ENCODE measurements at regions not wholly inside any gene's neighbourhood (a gene's known extent, or its start where the extent isn't known, plus 50 kb on each side); places are given as distances from the start of the nearest gene placed in this dataset.
"Not testable (repeated sequence)": the region's sequence is repeated elsewhere in the genome, so short reads cannot be mapped to it uniquely, and the experiment has no call there.

GRCh38 chr21:9830801-9831200, 690.6 kb upstream of the TPTE start:
- H3K4me3 ChIP-seq (ENCODE audit: low read length in 2 of 2); H3K36me3 ChIP-seq (ENCODE audit: control insufficient read depth in 2 of 2, insufficient read depth in 2 of 2, low read length in 2 of 2); H3K4me1 ChIP-seq (ENCODE audit: control insufficient read depth in 2 of 2, insufficient read depth in 2 of 2, low read length in 2 of 2); H3K9ac ChIP-seq (ENCODE audit: low read depth in 1 of 2, low read length in 2 of 2); H3K27ac ChIP-seq (ENCODE audit: low read depth in 2 of 2, low read length in 2 of 2); H3K27me3 ChIP-seq (ENCODE audit: control insufficient read depth in 2 of 2, insufficient read depth in 2 of 2, low read length in 2 of 2); H3K9me3 ChIP-seq (ENCODE audit: control insufficient read depth in 2 of 2, low read length in 2 of 2): not testable (repeated sequence)

GRCh38 chr21:9832751-9833150, 688.6 kb upstream of the TPTE start:
- not testable (repeated sequence) for H3K9ac ChIP-seq (ENCODE audit: low read depth in 1 of 2, low read length in 2 of 2); H3K4me3 ChIP-seq (ENCODE audit: low read length in 2 of 2); H3K27me3 ChIP-seq (ENCODE audit: control insufficient read depth in 2 of 2, insufficient read depth in 2 of 2, low read length in 2 of 2); H3K27ac ChIP-seq (ENCODE audit: low read depth in 2 of 2, low read length in 2 of 2); H3K36me3 ChIP-seq (ENCODE audit: control insufficient read depth in 2 of 2, insufficient read depth in 2 of 2, low read length in 2 of 2); H3K4me1 ChIP-seq (ENCODE audit: control insufficient read depth in 2 of 2, insufficient read depth in 2 of 2, low read length in 2 of 2); H3K9me3 ChIP-seq (ENCODE audit: control insufficient read depth in 2 of 2, low read length in 2 of 2)

- not testable (repeated sequence) for H3K27me3 ChIP-seq (ENCODE audit: control insufficient read depth in 2 of 2, insufficient read depth in 2 of 2, low read length in 2 of 2); H3K9ac ChIP-seq (ENCODE audit: low read depth in 1 of 2, low read length in 2 of 2); H3K36me3 ChIP-seq (ENCODE audit: control insufficient read depth in 2 of 2, insufficient read depth in 2 of 2, low read length in 2 of 2); H3K4me3 ChIP-seq (ENCODE audit: low read length in 2 of 2); H3K4me1 ChIP-seq (ENCODE audit: control insufficient read depth in 2 of 2, insufficient read depth in 2 of 2, low read length in 2 of 2); H3K27ac ChIP-seq (ENCODE audit: low read depth in 2 of 2, low read length in 2 of 2)
- H3K9me3 ChIP-seq (ENCODE audit: control insufficient read depth in 2 of 2, low read length in 2 of 2): peaks cover 3 to 11% of the 10 kb centered on the region in 2 donors
Observed at GRCh38 chr21:9836547-9836946, 684.8 kb upstream of the TPTE start.

- not testable (repeated sequence) for H3K27ac ChIP-seq (ENCODE audit: low read depth in 2 of 2, low read length in 2 of 2); H3K9ac ChIP-seq (ENCODE audit: low read depth in 1 of 2, low read length in 2 of 2); H3K27me3 ChIP-seq (ENCODE audit: control insufficient read depth in 2 of 2, insufficient read depth in 2 of 2, low read length in 2 of 2); H3K4me3 ChIP-seq (ENCODE audit: low read length in 2 of 2); H3K4me1 ChIP-seq (ENCODE audit: control insufficient read depth in 2 of 2, insufficient read depth in 2 of 2, low read length in 2 of 2); H3K36me3 ChIP-seq (ENCODE audit: control insufficient read depth in 2 of 2, insufficient read depth in 2 of 2, low read length in 2 of 2)
- H3K9me3 ChIP-seq (ENCODE audit: control insufficient read depth in 2 of 2, low read length in 2 of 2): peaks cover 3 to 11% of the 10 kb centered on the region in 2 donors
Observed at GRCh38 chr21:9837001-9837400, 684.4 kb upstream of the TPTE start.

- peaks cover 3 to 11% of the 10 kb centered on the region in 2 donors for H3K9me3 ChIP-seq (ENCODE audit: control insufficient read depth in 2 of 2, low read length in 2 of 2)
- not testable (repeated sequence) for H3K27ac ChIP-seq (ENCODE audit: low read depth in 2 of 2, low read length in 2 of 2); H3K9ac ChIP-seq (ENCODE audit: low read depth in 1 of 2, low read length in 2 of 2); H3K36me3 ChIP-seq (ENCODE audit: control insufficient read depth in 2 of 2, insufficient read depth in 2 of 2, low read length in 2 of 2); H3K4me3 ChIP-seq (ENCODE audit: low read length in 2 of 2); H3K4me1 ChIP-seq (ENCODE audit: control insufficient read depth in 2 of 2, insufficient read depth in 2 of 2, low read length in 2 of 2); H3K27me3 ChIP-seq (ENCODE audit: control insufficient read depth in 2 of 2, insufficient read depth in 2 of 2, low read length in 2 of 2)
Observed at GRCh38 chr21:9837526-9837925, 683.9 kb upstream of the TPTE start.

GRCh38 chr21:9837946-9838737, 683.2 kb upstream of the TPTE start:
- Histone ChIP-seq H3K4me1 (ENCODE audit: control insufficient read depth in 2 of 2, insufficient read depth in 2 of 2, low read length in 2 of 2) (no peaks in the 10 kb centered on the region), H3K27me3 (ENCODE audit: control insufficient read depth in 2 of 2, insufficient read depth in 2 of 2, low read length in 2 of 2) (no peaks in the 10 kb centered on the region), H3K27ac (ENCODE audit: low read depth in 2 of 2, low read length in 2 of 2) (no peak overlapping the region), H3K9me3 (ENCODE audit: control insufficient read depth in 2 of 2, low read length in 2 of 2) (peaks cover 3 to 11% of the 10 kb centered on the region in 2 donors), H3K9ac (ENCODE audit: low read depth in 1 of 2, low read length in 2 of 2) (no peak overlapping the region), H3K36me3 (ENCODE audit: control insufficient read depth in 2 of 2, insufficient read depth in 2 of 2, low read length in 2 of 2) (no peaks in the 10 kb centered on the region), H3K4me3 (ENCODE audit: low read length in 2 of 2) (no peak overlapping the region)

- Histone ChIP-seq H3K27me3 (ENCODE audit: control insufficient read depth in 2 of 2, insufficient read depth in 2 of 2, low read length in 2 of 2) (no peaks in the 10 kb centered on the region), H3K36me3 (ENCODE audit: control insufficient read depth in 2 of 2, insufficient read depth in 2 of 2, low read length in 2 of 2) (no peaks in the 10 kb centered on the region), H3K9me3 (ENCODE audit: control insufficient read depth in 2 of 2, low read length in 2 of 2) (peaks cover 3 to 11% of the 10 kb centered on the region in 2 donors), H3K4me3 (ENCODE audit: low read length in 2 of 2) (no peak overlapping the region), H3K9ac (ENCODE audit: low read depth in 1 of 2, low read length in 2 of 2) (no peak overlapping the region), H3K4me1 (ENCODE audit: control insufficient read depth in 2 of 2, insufficient read depth in 2 of 2, low read length in 2 of 2) (no peaks in the 10 kb centered on the region), H3K27ac (ENCODE audit: low read depth in 2 of 2, low read length in 2 of 2) (no peak overlapping the region)
Observed at GRCh38 chr21:9838738-9839642, 682.4 kb upstream of the TPTE start.

GRCh38 chr21:9844106-9844505, 677.3 kb upstream of the TPTE start:
- not testable (repeated sequence) for H3K9ac ChIP-seq (ENCODE audit: low read depth in 1 of 2, low read length in 2 of 2); H3K27me3 ChIP-seq (ENCODE audit: control insufficient read depth in 2 of 2, insufficient read depth in 2 of 2, low read length in 2 of 2); H3K9me3 ChIP-seq (ENCODE audit: control insufficient read depth in 2 of 2, low read length in 2 of 2); H3K36me3 ChIP-seq (ENCODE audit: control insufficient read depth in 2 of 2, insufficient read depth in 2 of 2, low read length in 2 of 2); H3K27ac ChIP-seq (ENCODE audit: low read depth in 2 of 2, low read length in 2 of 2); H3K4me1 ChIP-seq (ENCODE audit: control insufficient read depth in 2 of 2, insufficient read depth in 2 of 2, low read length in 2 of 2); H3K4me3 ChIP-seq (ENCODE audit: low read length in 2 of 2)

GRCh38 chr21:9847511-9847910, 673.9 kb upstream of the TPTE start:
- H3K9me3 ChIP-seq (ENCODE audit: control insufficient read depth in 2 of 2, low read length in 2 of 2); H3K4me1 ChIP-seq (ENCODE audit: control insufficient read depth in 2 of 2, insufficient read depth in 2 of 2, low read length in 2 of 2); H3K27ac ChIP-seq (ENCODE audit: low read depth in 2 of 2, low read length in 2 of 2); H3K27me3 ChIP-seq (ENCODE audit: control insufficient read depth in 2 of 2, insufficient read depth in 2 of 2, low read length in 2 of 2); H3K9ac ChIP-seq (ENCODE audit: low read depth in 1 of 2, low read length in 2 of 2); H3K36me3 ChIP-seq (ENCODE audit: control insufficient read depth in 2 of 2, insufficient read depth in 2 of 2, low read length in 2 of 2); H3K4me3 ChIP-seq (ENCODE audit: low read length in 2 of 2): not testable (repeated sequence)

GRCh38 chr21:9851166-9851565, 670.2 kb upstream of the TPTE start:
- H3K9ac ChIP-seq (ENCODE audit: low read depth in 1 of 2, low read length in 2 of 2); H3K4me1 ChIP-seq (ENCODE audit: control insufficient read depth in 2 of 2, insufficient read depth in 2 of 2, low read length in 2 of 2); H3K27ac ChIP-seq (ENCODE audit: low read depth in 2 of 2, low read length in 2 of 2); H3K4me3 ChIP-seq (ENCODE audit: low read length in 2 of 2); H3K36me3 ChIP-seq (ENCODE audit: control insufficient read depth in 2 of 2, insufficient read depth in 2 of 2, low read length in 2 of 2); H3K27me3 ChIP-seq (ENCODE audit: control insufficient read depth in 2 of 2, insufficient read depth in 2 of 2, low read length in 2 of 2); H3K9me3 ChIP-seq (ENCODE audit: control insufficient read depth in 2 of 2, low read length in 2 of 2): not testable (repeated sequence)

Measured in mucosa of rectum (tissue), 2 donors.